ENCODE measurements at regions not wholly inside any gene's neighbourhood (a gene's known extent, or its start where the extent isn't known, plus 50 kb on each side); places are given as distances from the start of the nearest gene placed in this dataset.

DNA sequence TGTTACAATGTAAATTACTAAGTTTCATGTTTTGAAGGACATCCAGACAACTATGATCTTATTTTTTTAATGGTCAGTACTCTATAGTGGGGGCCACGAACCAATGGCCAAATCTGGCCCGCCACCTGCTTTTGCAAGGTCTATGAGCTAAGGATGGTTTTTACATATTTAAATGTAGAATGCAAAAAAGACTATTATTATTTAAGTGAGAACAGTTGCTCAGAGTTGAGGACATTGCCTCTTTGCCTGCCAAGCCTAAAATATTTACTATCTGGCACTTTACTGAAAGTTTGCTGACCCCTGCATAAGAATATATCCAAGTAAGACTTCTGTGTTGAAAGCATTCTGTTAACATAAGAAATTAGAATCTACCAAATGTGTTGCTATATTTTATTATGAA, 163.7 kb upstream of the MDFIC2 start:
- no peak overlapping the region for H2AFZ ChIP-seq (ENCODE audit: low read depth, low read length)
- CTCF ChIA-PET, result no interaction called here
- dilution Hi-C loops (cut with MboI; ENCODE audit: extremely low pct_ligation_motif_present, low sequenced_read_pairs) (no loop called here), intact Hi-C loops (cut with micrococcal nuclease) (no loop called here)
- no peak overlapping the region for H3K9ac ChIP-seq (replicated peaks; ENCODE audit: extremely low read depth, insufficient read depth, low read length)
- TF ChIP-seq POLR2A (IDR thresholded peaks at IDR 0.05; ENCODE audit: low read depth, low read length) (no peak), POLR2AphosphoS5 (IDR thresholded peaks at IDR 0.05; ENCODE audit: insufficient read depth, low read depth, low read length) (no peak), GATA2 (IDR thresholded peaks at IDR 0.05; ENCODE audit: insufficient read depth, insufficient read length, low read depth, low read length) (no peak), JUN (IDR thresholded peaks at IDR 0.05; ENCODE audit: borderline replicate concordance, insufficient read depth, insufficient read length, low read depth) (no peak), FOS (IDR thresholded peaks at IDR 0.05; ENCODE audit: borderline replicate concordance, insufficient read depth, low read length) (no peak), MYC (IDR thresholded peaks at IDR 0.05; ENCODE audit: low read depth, low read length) (no peak), EZH2 (IDR thresholded peaks at IDR 0.05; ENCODE audit: borderline replicate concordance, low read depth, low read length, severe bottlenecking) (no peak)
- TF ChIP-seq, protein P1, sequence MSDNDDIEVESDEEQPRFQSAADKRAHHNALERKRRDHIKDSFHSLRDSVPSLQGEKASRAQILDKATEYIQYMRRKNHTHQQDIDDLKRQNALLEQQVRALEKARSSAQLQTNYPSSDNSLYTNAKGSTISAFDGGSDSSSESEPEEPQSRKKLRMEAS (IDR thresholded peaks at IDR 0.05; ENCODE audit: insufficient read depth, insufficient read length), result no peak
- TF ChIP-seq, protein P2, sequence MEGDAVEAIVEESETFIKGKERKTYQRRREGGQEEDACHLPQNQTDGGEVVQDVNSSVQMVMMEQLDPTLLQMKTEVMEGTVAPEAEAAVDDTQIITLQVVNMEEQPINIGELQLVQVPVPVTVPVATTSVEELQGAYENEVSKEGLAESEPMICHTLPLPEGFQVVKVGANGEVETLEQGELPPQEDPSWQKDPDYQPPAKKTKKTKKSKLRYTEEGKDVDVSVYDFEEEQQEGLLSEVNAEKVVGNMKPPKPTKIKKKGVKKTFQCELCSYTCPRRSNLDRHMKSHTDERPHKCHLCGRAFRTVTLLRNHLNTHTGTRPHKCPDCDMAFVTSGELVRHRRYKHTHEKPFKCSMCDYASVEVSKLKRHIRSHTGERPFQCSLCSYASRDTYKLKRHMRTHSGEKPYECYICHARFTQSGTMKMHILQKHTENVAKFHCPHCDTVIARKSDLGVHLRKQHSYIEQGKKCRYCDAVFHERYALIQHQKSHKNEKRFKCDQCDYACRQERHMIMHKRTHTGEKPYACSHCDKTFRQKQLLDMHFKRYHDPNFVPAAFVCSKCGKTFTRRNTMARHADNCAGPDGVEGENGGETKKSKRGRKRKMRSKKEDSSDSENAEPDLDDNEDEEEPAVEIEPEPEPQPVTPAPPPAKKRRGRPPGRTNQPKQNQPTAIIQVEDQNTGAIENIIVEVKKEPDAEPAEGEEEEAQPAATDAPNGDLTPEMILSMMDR (IDR thresholded peaks at IDR 0.05; ENCODE audit: extremely low read depth in 1 of 2, insufficient read depth in 1 of 2, low read depth in 1 of 2, low read length in 2 of 2), result no peak
- POLR2A ChIA-PET, result no interaction called here
- H3K4me2 ChIP-seq (ENCODE audit: insufficient read depth, low read length), result no peak overlapping the region
- no peaks in the 10 kb centered on the region for H3K36me3 ChIP-seq (ENCODE audit: control insufficient read depth in 2 of 2, extremely low read depth in 1 of 2, insufficient read depth in 2 of 2, low read length in 2 of 2)
- DNase-seq (ENCODE audit: low read depth, low spot score) (no peak), FAIRE-seq (no peak)
- BruUV-seq (replicated peaks), result no TSS peak
- no peak overlapping the region for H3K27ac ChIP-seq (ENCODE audit: insufficient read depth, low read depth, low read length)
- H4K20me1 ChIP-seq (replicated peaks; ENCODE audit: control insufficient read depth, extremely low read depth, insufficient read depth, low read length), result no peaks in the 10 kb centered on the region
- H3K4me3 ChIP-seq (replicated peaks in 1 of 3; ENCODE audit: insufficient read depth in 1 of 3, low read depth in 1 of 3, low read length in 3 of 3), result no peak overlapping the region
- peaks cover 0 to 4% of the 10 kb centered on the region in 2 experiments for H3K27me3 ChIP-seq (ENCODE audit: control insufficient read depth in 2 of 2, insufficient read depth in 2 of 2, low read length in 2 of 2)
- no peaks in the 10 kb centered on the region for H3K9me3 ChIP-seq (replicated peaks; ENCODE audit: control insufficient read depth, insufficient read depth, low read length)
- no peaks in the 10 kb centered on the region for H3K9me1 ChIP-seq (replicated peaks; ENCODE audit: control insufficient read depth, extremely low read depth, insufficient read depth, low read length)
- no peaks in the 10 kb centered on the region for H3K79me2 ChIP-seq (ENCODE audit: control insufficient read depth, insufficient read depth, low read length)
- no peaks in the 10 kb centered on the region for H3K4me1 ChIP-seq (ENCODE audit: control insufficient read depth, extremely low read depth, insufficient read depth, low read length)

All from endothelial cell of umbilical vein (primary cell).